GM21576 (cell line): ENCODE measurements at regions not wholly inside any gene's neighbourhood (a gene's known extent, or its start where the extent isn't known, plus 50 kb on each side); places are given as distances from the start of the nearest gene placed in this dataset.

Source experiments
- ATAC-seq: cut with Tn5 transposase; IDR thresholded peaks from one replicate; pipeline ENCODE4 v1.9.1; 2021; ENCODE audit warnings: mild to moderate bottlenecking, moderate library complexity; ENCODE audit not compliant: unreplicated experiment

DNA sequence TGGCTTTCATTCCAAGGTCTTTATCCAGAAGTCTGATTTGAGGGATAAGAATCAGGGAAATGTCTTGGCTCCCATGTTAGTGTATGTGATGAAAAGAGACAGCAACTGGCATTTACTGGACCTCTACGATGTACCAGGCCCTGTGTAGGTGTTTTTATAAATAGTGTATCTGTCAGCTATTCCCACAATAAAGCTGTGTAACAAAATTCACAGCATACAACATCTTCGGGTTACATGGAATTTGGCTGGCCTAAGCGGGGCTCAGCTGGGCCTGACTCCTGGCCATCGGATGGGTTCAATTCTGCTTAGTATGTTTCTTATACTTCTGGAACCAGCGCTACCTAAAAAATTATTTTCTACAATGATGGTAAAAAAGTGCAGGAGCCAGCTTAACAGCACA is 128.2 kb downstream of the SNX5 start:
- no peak for ATAC-seq

- no peak for ATAC-seq
Observed at GRCh38 chr20:17838921-17839320, 129.7 kb downstream of the SNX5 start.

DNA sequence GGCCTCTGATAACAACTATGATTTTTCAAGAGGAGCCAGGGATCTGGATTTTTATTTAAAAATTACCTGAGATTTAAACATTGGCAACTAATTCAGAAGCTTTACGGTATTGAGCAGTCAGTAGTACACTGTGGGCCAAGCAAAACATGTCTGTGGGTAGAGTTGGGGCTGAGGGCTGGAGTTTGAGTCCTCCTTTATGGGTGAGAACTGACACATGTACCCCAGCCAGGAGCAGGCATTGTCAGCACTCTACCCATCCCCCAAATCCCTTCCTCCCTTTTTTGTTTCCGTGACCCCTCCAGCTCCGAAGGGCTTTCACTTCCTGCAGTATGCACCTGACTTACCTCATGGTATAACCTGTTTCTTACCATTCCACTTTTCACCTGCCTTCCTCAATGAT is 131.4 kb downstream of the SNX5 start:
- no peak for ATAC-seq

- no peak for ATAC-seq
Observed at GRCh38 chr20:17836303-17836861, 132.2 kb downstream of the SNX5 start.

- ATAC-seq, result no peak
Observed at GRCh38 chr20:17835934-17836300, 132.7 kb downstream of the SNX5 start.

DNA sequence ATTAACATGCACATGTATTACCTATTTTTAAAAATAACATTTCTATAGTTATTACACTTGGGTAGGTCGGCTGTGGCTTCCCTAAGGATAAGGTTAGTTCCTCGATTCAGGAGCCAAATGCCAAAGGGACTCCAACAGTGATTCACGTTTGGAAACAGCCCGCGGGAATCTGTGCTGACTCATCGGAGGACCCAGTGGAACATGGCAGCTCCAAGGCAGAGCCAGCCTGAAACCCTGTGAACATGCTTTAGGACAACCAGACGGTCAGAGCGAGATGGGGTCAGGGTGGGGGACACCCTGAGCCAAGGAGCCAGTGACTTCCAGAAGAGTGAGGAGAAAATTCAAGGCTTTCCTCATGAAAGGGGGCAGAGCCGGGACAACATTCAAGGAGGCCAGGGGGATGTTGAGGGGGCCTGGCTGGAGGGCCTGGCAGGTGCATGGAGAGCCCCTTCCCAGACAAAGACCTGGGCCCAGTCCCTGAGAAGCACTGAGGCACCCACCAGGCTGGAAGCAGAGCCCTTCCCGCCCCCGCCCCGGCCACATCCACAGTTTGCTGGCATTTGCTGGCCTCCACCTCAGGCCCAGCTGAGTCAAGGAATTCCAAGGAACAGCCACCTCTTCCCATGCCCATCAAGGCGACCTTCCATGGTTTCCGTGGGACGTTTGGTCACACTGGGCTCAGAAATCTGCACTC is 133.2 kb downstream of the SNX5 start:
- ATAC-seq, result no peak

- ATAC-seq, result no peak
Observed at GRCh38 chr20:17834804-17835203, 133.8 kb downstream of the SNX5 start.

GRCh38 chr20:17833036-17833674 is 133.4 kb downstream of the BANF2 start:
- no peak for ATAC-seq

DNA sequence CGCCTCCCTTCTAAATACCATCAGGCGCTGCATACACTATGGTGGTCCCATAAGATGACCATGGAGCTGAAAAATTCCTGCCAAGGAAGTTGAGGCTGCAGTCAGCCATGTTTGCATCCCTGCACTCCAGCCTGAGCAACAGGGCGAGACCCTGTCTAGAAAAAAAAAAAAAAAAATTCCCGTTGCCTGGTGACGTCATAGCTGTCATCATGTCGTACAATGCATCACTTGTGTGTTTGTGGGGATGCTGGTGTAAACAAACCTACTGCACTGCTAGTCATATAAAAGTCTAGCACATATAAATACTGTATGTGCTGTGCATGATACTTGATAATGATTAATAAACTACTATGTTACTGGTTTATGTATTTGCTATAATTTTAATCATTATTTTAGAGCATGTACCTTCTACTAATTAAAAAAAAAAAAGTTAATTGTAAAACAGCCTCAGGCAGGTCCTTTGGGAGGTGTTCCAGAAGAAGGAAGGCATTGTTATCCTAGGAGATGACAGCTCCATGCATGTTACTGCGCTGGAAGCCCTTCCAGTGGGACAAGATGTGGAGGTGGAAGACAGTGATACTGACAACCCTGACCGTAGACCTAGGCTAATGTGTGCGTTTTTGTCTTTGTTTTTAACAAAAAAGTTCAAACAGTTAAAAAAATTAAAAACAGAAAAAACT is 132.6 kb downstream of the BANF2 start:
- ATAC-seq, result no peak

- ATAC-seq, result no peak
Observed at GRCh38 chr20:17828598-17829144, 128.9 kb downstream of the BANF2 start.

GRCh38 chr20:17827759-17828559 is 128.2 kb downstream of the BANF2 start:
- ATAC-seq, result no peak

DNA sequence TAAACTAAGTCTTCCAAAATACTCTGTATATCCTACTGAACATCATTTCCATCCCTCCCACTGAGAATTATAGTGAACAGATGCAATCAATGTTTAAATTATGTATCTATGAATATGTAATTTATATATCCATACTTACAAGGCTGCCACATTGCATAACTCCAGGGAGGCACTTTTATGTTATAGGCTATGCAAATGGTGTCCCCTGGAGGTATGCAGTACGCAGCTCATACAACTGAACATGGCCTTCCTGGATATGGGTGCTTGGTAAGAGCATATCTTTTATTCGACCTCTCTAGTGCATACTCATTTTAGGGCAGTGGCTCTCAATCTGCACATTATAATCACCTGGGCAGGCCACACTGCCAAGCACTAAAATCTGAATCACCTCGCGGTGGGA is 127.3 kb downstream of the BANF2 start:
- ATAC-seq, result no peak

DNA sequence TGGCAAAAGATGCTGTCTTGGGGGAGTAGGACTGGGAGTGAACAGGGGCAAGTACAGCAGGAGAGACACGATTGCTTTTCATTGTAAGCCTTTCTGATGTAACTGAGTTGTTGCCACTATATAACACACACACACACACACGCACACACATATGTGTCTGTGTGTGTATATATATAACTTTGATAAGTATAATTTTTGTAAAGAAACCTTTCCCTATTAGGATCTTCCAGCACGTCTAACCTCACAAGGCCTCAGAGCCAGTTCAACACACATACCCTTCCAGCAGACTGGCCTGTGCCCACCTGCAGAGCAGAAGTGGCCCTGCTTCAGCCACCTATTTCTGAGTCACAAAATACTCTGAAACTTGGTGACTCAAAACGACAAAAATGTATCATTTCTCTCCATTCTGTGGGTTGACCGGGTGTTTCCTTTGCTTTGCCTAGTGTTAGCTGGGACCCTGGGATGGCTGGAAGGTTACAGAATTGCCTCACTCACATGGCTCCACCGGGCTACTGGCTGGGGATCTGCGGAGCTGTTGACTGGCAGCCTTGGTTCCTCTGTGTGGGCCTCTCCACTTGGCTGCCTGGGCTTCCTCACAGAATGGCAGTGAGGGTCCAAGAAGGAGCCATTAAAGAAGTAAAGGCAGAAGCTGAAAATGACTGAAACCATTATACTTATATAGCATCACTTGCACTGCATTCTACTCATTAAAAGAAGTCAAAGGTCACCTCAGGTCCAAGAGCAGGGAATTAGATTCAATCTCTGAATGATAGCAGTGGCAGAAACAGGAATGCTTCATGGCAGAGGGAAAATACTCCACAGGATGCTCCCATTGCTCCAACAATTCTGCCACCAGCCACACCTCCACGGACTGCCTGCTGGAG is 126.4 kb downstream of the BANF2 start:
- peak; percentile 90 for ATAC-seq

DNA sequence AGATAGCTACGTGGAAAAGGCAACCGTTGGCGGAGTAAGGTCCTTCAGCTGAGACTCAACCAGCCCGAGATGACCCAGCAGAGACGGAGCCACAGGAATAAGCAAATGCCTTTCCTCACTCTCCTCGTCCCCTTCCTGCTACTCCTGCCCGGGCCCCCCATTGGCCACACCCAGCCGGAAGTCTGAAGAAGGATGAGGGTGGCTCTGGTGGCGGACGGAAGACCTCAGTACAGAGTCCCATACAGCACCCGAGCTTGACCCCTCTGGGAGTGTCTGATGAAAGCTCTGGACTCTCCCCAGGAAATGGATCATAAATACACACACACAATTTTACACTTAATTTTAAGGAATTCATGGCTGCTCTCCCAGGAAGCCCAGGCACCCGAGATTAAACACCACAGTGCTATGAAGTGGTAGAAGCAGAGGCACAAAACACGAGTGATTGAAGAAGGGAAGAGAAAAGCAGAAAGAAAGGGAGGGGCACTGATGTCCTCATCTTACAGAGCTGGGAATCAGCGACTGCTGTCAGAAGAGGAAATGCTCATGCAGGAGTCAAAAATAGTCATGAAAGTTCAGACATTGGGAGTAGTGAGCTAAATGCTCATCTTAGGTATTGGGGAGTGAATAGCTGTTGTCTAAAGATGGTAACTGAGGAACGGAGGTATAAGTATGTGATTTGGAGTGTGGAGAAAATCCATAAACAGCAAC is 125.6 kb downstream of the BANF2 start:
- ATAC-seq, result peak; percentile 2

GRCh38 chr20:17824676-17825251 is 125.0 kb downstream of the BANF2 start:
- ATAC-seq, result no peak

- ATAC-seq, result no peak
Observed at GRCh38 chr20:17823409-17824144, 123.8 kb downstream of the BANF2 start.

DNA sequence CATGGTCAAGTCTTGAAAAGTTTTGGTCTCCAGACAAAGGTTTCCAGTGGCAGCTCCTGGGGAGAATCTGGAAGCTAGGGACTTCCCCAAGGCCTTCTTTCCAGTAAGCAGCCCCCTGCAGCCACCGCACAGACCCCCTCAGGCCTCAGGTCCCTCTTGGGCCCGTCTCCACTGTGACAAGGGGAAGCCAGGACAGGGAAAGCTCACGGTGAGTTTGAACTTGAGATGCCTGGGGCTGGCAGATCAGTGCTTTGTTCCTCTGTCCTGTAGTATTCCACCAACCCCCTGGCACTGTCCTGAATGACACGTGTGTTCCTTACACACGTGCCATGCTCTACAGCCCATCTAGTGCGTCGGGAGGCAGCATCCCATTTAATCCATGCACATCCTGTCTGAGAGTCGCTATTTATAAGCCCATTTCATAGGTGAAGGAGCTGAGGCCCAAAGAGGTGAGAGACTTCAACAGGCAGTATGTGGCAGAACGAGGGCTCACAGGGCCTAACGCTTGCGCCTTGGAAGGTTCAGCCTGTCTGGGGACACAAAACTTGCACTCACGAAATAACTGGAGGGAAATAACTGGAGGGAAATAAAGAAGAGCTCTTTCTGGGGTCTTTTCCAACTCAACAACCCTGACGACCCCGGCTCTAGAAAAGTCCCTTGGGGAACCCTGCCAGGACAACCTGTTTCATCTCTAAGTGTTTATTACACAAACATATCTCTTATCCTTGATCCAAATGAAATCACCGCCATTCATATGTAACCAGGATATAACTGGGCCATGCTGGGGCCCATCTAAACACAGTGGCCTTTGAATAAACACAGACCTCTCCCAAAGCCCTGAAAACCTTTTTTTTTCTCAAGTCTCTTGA is 123.0 kb downstream of the BANF2 start:
- no peak for ATAC-seq
